GM19324 (cell line): ENCODE measurements at regions not wholly inside any gene's neighbourhood (a gene's known extent, or its start where the extent isn't known, plus 50 kb on each side); places are given as distances from the start of the nearest gene placed in this dataset.

Experiments
- ATAC-seq: cut with Tn5 transposase; IDR thresholded peaks from one replicate; pipeline ENCODE4 v1.9.1; 2021; ENCODE audit warnings: mild to moderate bottlenecking, moderate library complexity; ENCODE audit not compliant: unreplicated experiment, low FRiP score

DNA sequence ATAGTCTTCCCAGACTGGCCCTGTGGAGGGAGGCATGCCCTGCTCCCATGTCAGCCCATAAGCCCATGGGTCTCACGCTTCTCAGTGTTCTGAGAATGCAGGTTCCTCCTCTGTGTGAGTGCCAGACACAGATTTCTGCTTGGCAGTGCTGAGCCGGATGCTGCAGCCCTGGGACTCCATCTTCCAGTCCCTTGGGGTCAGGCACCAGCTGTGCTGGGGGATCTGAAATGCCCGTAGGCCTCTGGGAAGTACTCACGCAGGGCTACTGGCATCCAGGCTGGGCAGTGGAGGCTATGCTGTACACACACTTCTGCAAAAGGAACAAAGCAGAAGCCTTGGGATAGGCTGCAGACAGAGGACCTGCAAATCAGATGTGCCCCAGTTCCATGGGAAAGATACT, 1944.6 kb downstream of the EFNA5 start:
- ATAC-seq, result no peak

GRCh38 chr5:105708442-105708841, 1962.3 kb downstream of the EFNA5 start:
- no peak for ATAC-seq

- ATAC-seq, result no peak
Observed at GRCh38 chr5:105702323-105702722, 1968.4 kb downstream of the EFNA5 start.

DNA sequence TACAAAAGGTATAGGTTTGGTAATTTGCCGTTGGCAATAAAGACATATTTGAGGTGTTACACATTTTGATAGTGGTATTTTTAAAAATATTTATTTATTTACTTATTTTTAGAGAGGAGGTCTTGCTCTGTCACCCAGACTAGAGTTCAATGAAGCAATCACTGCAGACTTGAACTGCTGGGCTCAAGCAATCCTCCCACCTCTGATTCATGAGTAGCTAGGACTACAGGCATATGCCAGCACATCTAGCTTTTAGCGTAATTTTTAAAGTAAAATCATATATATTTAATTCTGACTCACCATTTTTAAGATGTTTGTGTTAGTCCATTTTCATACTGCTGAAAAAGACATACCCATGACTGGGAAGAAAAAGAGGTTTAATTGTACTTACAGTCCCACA, 1974.3 kb downstream of the EFNA5 start:
- ATAC-seq, result no peak

- no peak for ATAC-seq
Observed at GRCh38 chr5:105695941-105696340, 1974.8 kb downstream of the EFNA5 start.

GRCh38 chr5:105689596-105689995, 1981.1 kb downstream of the EFNA5 start:
- no peak for ATAC-seq

GRCh38 chr5:105688227-105688792, 1982.4 kb downstream of the EFNA5 start:
- ATAC-seq, result no peak

DNA sequence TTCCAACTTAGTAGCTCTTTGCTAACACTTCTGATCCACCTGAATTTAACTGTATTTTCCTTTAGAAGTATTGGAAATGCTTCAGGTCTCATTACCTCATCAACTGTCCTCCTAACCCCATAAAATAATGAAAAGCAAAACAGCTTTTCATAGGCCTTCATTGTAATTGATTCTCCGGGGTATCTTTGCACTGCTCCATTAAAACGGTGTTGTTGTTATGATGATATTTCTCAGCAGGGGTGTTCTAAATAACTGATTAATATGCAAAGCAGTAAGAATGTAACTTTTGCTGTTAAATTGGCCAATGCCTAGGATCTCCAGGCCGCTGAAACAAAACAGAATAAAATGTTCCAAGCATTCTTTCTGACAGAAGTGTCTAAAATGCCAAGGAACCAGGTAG, 1983.2 kb downstream of the EFNA5 start:
- no peak for ATAC-seq

DNA sequence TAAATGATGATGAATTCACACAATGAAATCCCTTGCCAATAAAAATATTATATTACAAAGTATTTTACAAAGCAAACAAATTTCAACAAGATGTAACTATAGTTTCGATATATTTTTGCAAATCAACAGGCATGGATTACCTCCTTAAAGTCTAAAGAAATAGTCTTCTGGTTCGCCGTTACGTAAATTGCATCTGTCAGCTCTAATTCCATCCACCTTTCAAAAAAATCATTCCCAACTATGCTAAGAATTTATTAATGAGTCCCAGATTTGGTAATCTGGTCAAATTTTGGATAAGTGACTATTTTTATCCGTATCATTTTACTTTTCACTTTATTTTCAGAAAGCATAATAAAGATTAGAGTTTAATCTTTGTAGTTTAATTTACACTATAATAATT, 1984.9 kb downstream of the EFNA5 start:
- no peak for ATAC-seq

DNA sequence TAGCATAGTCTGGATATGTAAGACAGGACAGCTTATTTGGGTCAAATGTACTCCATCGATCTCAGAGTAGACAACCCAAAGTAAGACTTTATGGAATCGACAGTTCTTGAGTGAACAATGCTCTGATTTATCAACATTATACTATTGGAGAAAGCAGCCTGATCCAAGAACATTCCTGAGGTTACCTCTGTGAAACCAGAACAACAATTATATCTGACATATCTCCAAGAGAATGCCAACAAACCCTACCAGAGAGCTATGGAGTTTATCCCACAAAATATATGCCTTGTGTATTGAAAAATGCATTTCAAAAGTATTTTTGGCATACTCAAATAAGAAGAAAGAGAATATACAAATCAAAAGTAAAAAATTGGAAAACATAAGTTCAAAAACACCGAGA, 1985.9 kb downstream of the EFNA5 start:
- ATAC-seq, result no peak

- no peak for ATAC-seq
Observed at GRCh38 chr5:105680858-105681475, 1989.8 kb downstream of the EFNA5 start.

DNA sequence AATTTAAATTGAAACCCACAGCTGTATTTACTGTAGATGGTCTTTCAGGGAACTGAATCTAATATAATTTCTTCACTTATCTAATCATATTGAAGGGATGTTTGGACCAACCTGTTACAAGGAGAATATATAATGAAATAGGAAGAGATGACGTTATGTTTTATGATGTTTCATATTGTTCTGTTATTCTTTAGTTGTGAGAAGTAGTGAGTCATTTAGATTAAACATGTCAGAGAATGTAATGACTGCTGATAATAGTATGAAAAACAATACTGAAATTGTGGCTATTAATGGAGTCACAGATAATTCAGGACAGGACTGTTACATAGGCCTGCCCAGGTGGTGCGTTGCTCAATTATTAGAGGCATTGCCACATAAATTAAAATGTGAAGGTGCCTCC, 1993.4 kb downstream of the EFNA5 start:
- ATAC-seq, result no peak

DNA sequence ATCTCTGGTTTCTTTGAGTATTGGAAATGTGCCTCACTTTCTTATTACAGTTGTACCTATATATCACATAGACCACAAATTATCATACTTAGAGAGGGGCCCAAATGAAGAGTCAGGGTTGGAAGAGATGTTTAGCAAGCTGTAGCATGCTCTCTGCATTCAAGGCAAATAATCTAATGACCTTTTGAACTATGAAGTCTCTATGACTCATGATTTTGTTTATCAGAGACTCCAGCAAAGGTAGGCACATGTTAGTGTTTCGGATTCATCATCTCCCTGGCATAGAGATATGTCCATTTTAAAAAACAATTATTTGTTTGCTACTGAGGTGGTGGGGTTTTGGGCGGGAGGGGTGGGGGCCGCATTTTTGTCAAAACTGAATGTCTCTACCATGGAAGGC, 2000.1 kb downstream of the EFNA5 start:
- ATAC-seq, result no peak

GRCh38 chr5:105663671-105664070, 2007.1 kb downstream of the EFNA5 start:
- no peak for ATAC-seq

DNA sequence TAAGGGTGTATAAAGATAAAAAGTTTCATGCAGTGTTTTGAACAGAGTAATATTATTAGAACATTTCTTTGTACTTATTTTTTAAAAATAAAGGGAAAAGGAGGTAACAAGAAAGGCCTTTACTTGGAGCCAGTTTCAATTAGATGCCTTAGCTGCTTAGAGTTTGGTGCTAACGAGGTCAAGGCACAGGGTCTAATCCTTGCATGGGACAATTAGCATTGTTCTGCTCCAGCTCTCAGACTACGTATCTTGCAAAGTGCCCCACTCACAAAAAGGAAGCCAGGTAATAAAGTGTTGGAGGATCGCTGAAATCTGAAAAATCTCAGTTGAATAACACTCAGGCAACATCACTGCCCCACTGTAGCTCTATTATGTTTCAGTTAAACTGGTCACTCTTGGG, 2011.3 kb downstream of the EFNA5 start:
- no peak for ATAC-seq

GRCh38 chr5:105640328-105640727, 2030.4 kb downstream of the EFNA5 start:
- ATAC-seq, result no peak

- ATAC-seq, result no peak
Observed at GRCh38 chr5:105639511-105639910, 2031.2 kb downstream of the EFNA5 start.

DNA sequence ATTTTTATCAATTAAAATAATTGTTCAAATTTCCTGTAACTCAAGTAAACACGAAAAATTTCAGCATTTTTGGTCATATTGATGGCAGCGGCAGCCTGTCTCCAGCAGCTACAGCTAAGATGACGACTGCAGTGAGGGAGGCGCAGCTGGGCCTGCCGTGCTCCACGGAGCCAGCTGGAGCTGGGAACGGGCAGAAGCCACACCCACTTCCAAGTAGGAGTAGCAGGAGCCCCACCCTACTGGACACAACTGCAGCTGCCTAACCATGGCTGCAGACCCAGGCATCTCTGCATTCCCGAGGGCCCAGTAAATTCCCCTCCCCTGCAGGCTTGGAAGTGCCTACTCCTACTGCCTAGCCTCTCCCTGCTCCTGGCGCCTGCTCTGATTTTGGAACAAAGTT, 2031.7 kb downstream of the EFNA5 start:
- ATAC-seq, result no peak

DNA sequence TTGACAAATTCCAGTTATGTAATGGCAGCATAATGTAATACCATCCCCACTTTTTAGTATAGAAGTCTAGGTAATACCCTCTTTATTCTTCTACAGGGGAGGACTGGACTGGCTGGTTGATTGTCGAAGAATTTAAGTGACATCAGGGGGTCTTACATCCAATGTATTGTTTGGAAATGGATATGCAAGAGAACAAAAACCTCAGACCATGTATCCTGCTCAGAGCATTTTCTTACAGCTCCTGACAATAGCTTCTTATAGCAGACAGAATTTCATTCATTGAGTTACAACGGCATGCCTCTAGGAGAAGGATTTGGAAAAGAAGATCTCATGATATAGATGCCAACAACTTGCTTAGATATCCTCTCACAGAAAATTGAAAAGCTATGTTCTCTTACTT, 2032.3 kb downstream of the EFNA5 start:
- no peak for ATAC-seq

DNA sequence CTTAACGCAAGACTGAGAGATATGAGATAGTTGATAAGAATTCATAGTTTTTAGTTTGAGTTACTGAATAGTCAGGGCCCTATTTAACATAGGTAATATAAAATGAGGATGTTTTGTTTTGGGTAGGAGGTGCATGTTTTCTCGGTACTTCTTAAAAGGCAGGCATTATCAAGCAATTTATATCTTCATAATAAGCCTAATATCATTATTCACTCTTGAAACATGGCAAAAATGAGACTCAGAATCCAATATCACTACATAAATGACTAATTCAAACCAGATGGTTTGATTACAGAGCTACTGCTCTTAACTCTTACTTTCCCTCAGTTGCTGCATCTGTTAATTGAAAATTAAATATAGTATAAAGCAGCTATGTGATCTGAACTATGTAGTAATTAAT, 2038.7 kb downstream of the EFNA5 start:
- ATAC-seq, result no peak

DNA sequence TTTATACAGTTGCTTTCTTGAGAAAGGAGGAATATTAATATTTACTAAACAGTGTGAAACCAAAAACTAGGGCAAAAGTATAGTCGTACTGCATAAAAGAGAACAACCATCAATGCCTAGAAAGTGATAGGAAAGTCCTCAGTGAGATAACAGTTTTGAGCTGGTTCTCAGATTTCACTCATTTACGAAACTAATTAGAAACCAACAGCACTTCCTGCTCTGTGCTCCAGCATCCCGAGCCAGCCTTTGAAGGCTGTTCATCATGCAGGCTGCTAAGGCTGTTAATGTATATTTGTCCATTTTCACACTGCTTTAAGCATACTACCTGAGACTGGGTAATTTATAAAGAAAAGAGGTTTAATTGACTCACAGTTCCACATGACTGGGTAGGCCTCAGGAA, 2039.9 kb downstream of the EFNA5 start:
- no peak for ATAC-seq

DNA sequence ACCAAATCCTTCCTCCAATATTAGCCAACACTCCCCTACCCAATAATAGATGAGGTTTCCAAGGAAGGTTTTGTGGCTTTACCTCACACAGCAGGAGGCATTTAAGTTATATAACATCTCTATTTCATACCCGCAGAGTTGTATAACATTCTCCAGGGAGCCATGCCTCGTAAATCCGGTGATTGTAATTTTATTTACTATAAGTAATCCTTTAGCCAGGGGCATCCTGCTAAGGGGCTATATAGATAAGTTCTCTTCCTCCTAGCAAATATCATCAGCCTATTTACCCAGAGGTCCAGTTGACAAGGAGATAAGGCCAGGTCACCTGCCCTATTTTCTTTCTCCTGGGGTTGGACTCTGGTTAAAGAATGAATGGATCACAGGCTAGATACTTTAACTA, 2051.0 kb downstream of the EFNA5 start:
- ATAC-seq, result no peak
